Lung (tissue), 11 donors: ENCODE measurements at regions not wholly inside any gene's neighbourhood (a gene's known extent, or its start where the extent isn't known, plus 50 kb on each side); places are given as distances from the start of the nearest gene placed in this dataset.

Experiments used
- ATAC-seq: fragments of 200-7000 bp; cut with Tn5 transposase; one replicate; pipeline ENCODE4 v1.9.1; 2020; ENCODE audit warnings: moderate number of reproducible peaks; ENCODE audit not compliant: insufficient read depth, low FRiP score
- DNase-seq, 3 donors: peaks; one replicate each; pipeline ENCODE4 v3.0.0-alpha.2; 2013 to 2017
- H3K27ac ChIP-seq, 2 donors: one replicate each; pipeline ENCODE4 v1.5.1; 2013; ENCODE audit warnings: mild to moderate bottlenecking in 2 of 2, moderate library complexity in 2 of 2, control low read depth in 1 of 2, inconsistent platforms in 1 of 2, low read depth in 1 of 2, low read length in 1 of 2
- H3K27me3 ChIP-seq, 3 donors: one replicate each; pipeline ENCODE4 v1.5.1; 2013; ENCODE audit warnings: low read length in 2 of 3; ENCODE audit not compliant: control insufficient read depth in 3 of 3, insufficient read depth in 3 of 3
- H3K36me3 ChIP-seq, 4 donors: one replicate each; pipeline ENCODE4 v1.5.1; 2013; ENCODE audit warnings: low read length in 4 of 4, mild to moderate bottlenecking in 1 of 4, moderate library complexity in 1 of 4; ENCODE audit not compliant: control insufficient read depth in 4 of 4, insufficient read depth in 4 of 4
- H3K4me1 ChIP-seq, 5 donors: one replicate each; pipeline ENCODE4 v1.5.1; 2013; ENCODE audit warnings: low read length in 5 of 5, mild to moderate bottlenecking in 2 of 5, moderate library complexity in 1 of 5; ENCODE audit not compliant: control insufficient read depth in 5 of 5, insufficient read depth in 5 of 5
- H3K4me3 ChIP-seq: one replicate; pipeline ENCODE4 v1.5.1; 2013; ENCODE audit warnings: mild to moderate bottlenecking, control low read depth, moderate library complexity
- H3K9ac ChIP-seq, 2 donors: one replicate each; pipeline ENCODE4 v1.5.1; 2013; ENCODE audit warnings: low read length in 2 of 2, control low read depth in 1 of 2; ENCODE audit not compliant: insufficient read depth in 1 of 2
- H3K9me3 ChIP-seq, 4 donors: one replicate each; pipeline ENCODE4 v1.5.1; 2013; ENCODE audit warnings: low read length in 3 of 4, mild to moderate bottlenecking in 1 of 4, moderate library complexity in 1 of 4; ENCODE audit not compliant: control insufficient read depth in 4 of 4, insufficient read depth in 3 of 4
- WGBS, 2 donors: extraction: QIAGEN DNeasy Blood & Tissue Kit; methylation state at CpG; one replicate each; pipeline ENCODE4 v1.1.7; 2013; 5-methylcytosine and 5-hydroxymethylcytosine counted together
- TF ChIP-seq, protein P1 (sequence below): IDR thresholded peaks from 2 replicates; pipeline ENCODE4 v1.5.1; 2012; ENCODE audit warnings: mild to moderate bottlenecking; ENCODE audit errors: control extremely low read depth, extremely low read depth
- donor health status: control.
- donor health status: control.
- donor health status: Bipolar disorder and iron deficiency.
- donor health status: healthy.
- donor health status: DM: yes; HTN: yes; CAD: no.

DNA sequence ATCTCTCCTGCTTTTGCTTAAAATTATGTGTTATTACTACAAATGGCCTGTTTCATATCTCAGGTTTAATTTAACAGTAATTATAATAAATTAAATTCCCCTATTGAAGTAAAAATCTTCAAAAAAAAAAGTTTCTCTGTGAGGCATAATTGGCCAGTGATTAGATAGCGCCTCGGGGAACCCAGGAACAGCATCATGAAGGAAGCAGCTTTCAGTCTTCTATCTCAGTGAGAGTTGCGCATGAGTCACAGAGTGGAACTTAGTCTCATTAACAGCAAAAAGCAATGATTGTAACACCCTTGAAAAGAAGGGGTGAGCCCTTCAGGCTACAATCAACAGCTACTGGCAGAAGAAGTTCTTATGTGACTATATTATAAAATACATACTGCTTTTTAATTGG is 506.2 kb upstream of the ZWINT start:
- Histone ChIP-seq H3K9ac (no peak overlapping the region), H3K4me1 (peaks cover 0 to 4% (median 0%) of the 10 kb centered on the region in 5 donors), H3K9me3 (peaks cover 0 to 2% (median 0%) of the 10 kb centered on the region in 4 donors), H3K36me3 (no peaks in the 10 kb centered on the region), H3K27me3 (no peaks in the 10 kb centered on the region), H3K4me3 (no peak overlapping the region), H3K27ac (no peak overlapping the region)
- TF ChIP-seq, protein P1, sequence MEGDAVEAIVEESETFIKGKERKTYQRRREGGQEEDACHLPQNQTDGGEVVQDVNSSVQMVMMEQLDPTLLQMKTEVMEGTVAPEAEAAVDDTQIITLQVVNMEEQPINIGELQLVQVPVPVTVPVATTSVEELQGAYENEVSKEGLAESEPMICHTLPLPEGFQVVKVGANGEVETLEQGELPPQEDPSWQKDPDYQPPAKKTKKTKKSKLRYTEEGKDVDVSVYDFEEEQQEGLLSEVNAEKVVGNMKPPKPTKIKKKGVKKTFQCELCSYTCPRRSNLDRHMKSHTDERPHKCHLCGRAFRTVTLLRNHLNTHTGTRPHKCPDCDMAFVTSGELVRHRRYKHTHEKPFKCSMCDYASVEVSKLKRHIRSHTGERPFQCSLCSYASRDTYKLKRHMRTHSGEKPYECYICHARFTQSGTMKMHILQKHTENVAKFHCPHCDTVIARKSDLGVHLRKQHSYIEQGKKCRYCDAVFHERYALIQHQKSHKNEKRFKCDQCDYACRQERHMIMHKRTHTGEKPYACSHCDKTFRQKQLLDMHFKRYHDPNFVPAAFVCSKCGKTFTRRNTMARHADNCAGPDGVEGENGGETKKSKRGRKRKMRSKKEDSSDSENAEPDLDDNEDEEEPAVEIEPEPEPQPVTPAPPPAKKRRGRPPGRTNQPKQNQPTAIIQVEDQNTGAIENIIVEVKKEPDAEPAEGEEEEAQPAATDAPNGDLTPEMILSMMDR, result no peak
- DNase-seq (no peak), ATAC-seq (no peak)
- 88 to 93% methylated on average over 3 of the region's 3 CpGs for WGBS, 2 donors

DNA sequence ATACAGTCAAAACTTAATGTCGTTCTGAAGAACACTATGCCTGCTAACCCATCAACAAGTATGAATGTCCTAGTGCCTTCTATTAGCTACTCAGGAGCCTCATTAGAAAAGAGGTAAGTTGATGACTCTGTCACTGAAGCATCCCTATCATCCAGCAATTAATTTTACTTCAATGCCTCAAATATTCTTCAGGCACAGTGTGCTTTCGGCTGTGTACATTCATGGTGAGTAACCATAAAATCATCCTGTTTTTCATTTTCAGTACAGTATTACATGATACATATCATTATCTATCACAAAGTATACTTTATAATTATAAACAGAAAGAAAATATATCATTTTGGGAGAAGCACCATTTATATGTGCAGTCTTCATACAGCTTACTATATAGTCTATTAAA is 495.5 kb upstream of the ZWINT start:
- TF ChIP-seq, protein P1, result no peak
- peaks cover 0 to 2% (median 0%) of the 10 kb centered on the region in 5 donors for H3K4me1 ChIP-seq
- no peak overlapping the region for H3K4me3 ChIP-seq
- H3K27me3 ChIP-seq, result no peaks in the 10 kb centered on the region
- no peak for DNase-seq
- no peak for ATAC-seq
- no peak overlapping the region for H3K9ac ChIP-seq
- H3K36me3 ChIP-seq, result no peaks in the 10 kb centered on the region
- no peaks in the 10 kb centered on the region for H3K9me3 ChIP-seq
- 85 to 87% methylated on average over 2 of the region's 2 CpGs for WGBS, 2 donors
- no peak overlapping the region for H3K27ac ChIP-seq

DNA sequence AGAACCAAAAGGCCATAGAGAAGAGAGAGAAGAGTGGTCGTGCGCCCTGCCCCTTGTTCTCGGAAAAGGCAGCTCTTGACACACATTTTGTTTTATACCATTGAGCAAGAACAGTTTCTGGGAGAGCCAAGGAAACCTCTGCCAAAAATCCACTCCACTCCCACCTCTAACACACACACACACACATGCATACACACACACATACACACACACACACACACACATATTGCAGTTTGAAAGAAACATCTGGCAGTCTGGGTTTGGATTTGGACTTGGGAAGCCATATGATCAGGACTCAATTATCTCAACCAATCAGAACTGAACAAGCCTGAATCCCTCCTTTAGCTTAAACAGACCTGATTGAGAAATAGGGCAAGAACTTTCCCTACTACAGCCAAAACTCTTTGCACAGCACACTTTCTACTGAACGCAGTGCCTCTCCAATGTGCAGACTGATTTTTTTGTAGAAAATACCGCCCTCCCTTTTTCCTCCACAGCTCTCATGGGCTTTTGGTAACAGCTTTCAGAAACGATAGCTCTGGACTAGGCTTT is 484.0 kb upstream of the ZWINT start:
- WGBS, 2 donors, result 55 to 77% methylated on average over 6 of the region's 6 CpGs
- peak; percentile 39 to 89 (median 82) for DNase-seq
- H3K27me3 ChIP-seq, result no peaks in the 10 kb centered on the region
- H3K4me3 ChIP-seq, result no peak overlapping the region
- no peak overlapping the region for H3K9ac ChIP-seq
- no peak for ATAC-seq
- H3K27ac ChIP-seq, result no peak overlapping the region
- H3K9me3 ChIP-seq, result no peaks in the 10 kb centered on the region
- H3K4me1 ChIP-seq, result no peaks in the 10 kb centered on the region
- TF ChIP-seq, protein P1, result no peak
- no peaks in the 10 kb centered on the region for H3K36me3 ChIP-seq

GRCh38 chr10:56836659-56837058 is 475.6 kb upstream of the ZWINT start:
- TF ChIP-seq, protein P1, result no peak
- Histone ChIP-seq H3K4me1 (no peaks in the 10 kb centered on the region), H3K4me3 (no peak overlapping the region), H3K27ac (no peak overlapping the region), H3K27me3 (no peaks in the 10 kb centered on the region), H3K9me3 (no peaks in the 10 kb centered on the region), H3K9ac (no peak overlapping the region), H3K36me3 (no peaks in the 10 kb centered on the region)
- ATAC-seq (no peak), DNase-seq (no peak)
